LNCAP (cell line): ENCODE measurements at regions not wholly inside any gene's neighbourhood (a gene's known extent, or its start where the extent isn't known, plus 50 kb on each side); places are given as distances from the start of the nearest gene placed in this dataset.

Source experiments
- TF ChIP-seq, protein P1 (sequence below): fragments of 450-650 bp; IDR thresholded peaks from 2 replicates; pipeline ENCODE4 v1.5.1; 2017; ENCODE audit warnings: mild to moderate bottlenecking

DNA sequence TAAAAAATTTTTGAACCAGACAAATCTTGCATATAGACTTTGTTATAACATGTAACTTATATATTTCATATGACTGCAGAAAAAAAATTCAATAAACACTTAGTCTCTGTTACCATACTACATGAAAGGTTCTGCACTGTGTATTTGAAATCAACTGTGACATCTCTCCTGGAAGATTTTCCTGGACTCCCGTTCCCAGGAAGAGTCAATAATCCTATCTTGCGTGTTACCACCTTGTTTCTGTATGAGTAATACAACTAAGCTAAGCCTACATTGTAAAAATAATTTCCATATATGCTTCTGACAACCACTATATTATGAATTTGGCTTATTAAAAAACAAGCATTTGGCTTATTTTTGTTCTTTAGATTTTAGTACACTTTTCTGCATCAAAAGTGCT is 665.6 kb upstream of the SOX9 start:
- TF ChIP-seq, protein P1, sequence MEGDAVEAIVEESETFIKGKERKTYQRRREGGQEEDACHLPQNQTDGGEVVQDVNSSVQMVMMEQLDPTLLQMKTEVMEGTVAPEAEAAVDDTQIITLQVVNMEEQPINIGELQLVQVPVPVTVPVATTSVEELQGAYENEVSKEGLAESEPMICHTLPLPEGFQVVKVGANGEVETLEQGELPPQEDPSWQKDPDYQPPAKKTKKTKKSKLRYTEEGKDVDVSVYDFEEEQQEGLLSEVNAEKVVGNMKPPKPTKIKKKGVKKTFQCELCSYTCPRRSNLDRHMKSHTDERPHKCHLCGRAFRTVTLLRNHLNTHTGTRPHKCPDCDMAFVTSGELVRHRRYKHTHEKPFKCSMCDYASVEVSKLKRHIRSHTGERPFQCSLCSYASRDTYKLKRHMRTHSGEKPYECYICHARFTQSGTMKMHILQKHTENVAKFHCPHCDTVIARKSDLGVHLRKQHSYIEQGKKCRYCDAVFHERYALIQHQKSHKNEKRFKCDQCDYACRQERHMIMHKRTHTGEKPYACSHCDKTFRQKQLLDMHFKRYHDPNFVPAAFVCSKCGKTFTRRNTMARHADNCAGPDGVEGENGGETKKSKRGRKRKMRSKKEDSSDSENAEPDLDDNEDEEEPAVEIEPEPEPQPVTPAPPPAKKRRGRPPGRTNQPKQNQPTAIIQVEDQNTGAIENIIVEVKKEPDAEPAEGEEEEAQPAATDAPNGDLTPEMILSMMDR: no peak

DNA sequence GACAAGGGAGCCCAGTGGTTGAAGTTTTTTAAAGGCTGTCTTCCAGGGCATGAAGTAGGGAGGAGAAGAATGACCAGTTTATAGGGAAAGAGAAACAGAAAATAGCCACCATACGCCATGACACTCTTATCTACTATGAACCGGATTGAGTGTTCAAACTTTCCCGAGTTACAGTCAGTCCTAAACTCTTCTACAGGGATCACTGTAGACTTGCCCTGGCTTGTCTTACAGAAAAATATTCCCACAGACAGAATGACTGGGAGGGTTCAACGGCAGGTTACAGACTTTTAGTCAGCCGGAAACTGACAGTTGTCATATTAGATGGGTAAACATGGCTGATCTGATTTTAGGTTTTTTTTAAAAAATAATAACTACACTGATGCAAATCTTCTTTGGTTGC is 662.5 kb upstream of the SOX9 start:
- TF ChIP-seq, protein P1: no peak

DNA sequence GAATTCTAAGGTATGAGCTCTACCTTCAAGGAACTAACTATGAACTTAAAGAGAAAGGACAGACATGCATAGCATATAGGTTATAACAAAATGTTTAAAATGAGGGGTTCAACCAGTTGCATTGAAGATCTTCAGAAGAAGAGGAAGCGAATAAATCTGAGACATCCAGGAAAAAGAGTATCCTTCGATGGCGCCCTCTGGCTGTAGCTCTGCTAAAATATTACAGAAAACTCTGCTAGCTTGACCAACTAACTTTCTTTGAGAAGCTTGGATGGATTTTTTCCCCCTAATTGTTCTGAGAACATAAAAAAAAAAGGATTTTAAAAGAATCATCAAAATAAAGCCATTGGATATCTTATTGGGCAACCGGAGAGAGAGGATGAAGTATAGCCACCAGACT is 659.9 kb upstream of the SOX9 start:
- TF ChIP-seq, protein P1: peak; percentile 58

DNA sequence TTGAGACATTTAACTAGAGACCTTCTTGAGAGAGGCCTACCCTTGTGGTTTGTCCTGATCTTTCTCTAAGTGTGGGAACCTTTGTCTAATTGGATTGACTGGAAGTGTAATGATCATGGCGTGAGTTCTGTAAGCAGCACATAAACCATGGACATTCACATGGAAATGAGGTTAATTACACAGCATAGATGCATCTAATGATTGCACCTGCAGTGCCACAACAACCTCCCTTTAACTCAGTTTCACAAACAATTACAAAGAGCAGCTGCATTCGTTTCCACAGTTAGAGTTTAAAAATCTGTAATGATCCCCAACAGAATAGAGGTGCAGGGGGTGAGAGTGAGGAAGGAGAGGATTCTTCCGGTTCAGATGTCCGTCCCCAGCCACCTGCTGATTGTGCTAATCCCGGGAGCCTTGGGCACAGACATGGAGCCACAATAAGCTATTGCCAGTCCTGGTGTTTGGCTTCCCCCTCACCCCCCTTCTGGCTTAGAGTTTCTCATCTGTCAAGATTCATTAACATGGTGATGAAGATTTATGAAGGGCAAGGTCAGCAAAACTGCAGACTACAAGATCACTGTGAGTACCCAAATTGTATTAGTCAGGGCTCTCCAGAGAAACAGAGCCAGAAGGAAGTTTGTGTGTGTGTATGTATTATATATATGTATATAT is 659.2 kb upstream of the SOX9 start:
- TF ChIP-seq, protein P1: no peak

DNA sequence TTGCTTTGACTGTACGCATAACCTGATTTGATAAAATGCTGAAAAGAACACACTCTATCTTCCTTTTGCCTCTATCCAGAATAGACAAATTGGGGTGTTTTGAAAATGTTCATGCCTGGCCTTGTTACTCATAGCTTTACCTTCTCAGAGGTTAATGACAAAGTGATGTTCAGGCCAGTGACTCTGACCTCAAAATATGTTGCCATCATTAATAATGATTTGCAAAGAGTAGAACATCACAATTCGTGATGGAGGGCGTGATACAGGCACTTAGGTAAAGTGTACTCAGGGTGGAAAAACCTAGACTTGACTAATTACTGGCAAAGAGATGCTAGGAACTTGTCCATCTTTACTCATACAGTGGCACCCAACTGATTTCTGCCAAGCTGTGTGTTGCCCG is 656.6 kb upstream of the SOX9 start:
- TF ChIP-seq, protein P1: no peak

DNA sequence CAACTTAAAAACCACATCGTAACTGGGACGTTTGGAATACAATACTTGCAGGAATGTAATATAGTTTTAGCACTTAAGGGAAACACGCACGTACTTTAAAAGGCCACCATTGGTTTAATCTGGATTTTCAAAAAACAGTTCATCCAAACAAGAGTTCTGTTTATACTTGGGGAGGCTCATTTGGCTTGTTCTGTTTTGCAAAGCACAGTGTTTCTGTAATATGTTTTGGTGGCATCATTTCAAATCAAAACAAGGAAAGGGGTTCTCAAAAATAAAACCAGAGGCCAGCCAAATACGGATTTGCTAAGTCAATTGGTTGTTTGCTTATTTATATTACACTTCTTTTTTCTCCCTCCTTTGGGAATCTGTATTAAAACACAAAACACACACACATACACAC is 656.1 kb upstream of the SOX9 start:
- TF ChIP-seq, protein P1: no peak

DNA sequence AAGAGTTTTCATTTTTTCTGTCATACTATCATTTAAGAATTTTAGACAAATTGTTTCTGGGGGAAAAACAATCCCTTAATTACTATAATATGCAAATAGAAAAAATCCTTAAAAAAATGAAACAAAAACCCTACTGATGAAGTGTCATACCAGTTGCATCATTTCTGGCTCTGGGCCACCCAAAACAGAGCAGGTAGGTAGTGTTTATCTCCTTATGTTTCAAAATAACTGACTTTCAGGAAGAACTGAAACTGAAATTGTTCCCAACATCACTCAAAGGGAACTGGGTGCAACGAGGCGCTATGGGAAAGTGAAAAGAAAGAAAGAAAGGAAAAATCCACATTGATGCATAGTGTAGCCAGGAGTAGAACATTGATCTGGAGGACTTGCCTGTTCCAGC is 653.1 kb upstream of the SOX9 start:
- TF ChIP-seq, protein P1: no peak

DNA sequence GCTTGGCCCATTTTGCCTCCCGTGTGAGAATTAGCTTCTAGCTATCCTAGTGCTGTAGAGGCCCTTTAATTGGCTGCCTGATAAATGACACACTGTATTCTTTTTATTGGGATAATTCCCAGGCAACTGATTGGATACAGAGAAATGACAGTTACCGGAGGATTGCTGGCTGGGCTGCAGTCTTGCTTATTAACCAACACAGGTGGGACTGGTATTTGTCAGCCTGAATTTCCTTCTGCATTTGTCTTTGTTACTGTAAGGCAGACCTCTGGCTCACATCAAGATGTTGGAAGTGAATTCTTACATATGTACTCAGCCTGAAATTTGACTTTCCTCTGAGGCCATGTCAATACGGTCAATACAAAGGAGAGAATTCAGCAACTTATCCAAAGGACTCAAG is 650.8 kb upstream of the SOX9 start:
- TF ChIP-seq, protein P1: no peak
